HepG2 (cell line): ENCODE measurements at regions not wholly inside any gene's neighbourhood (a gene's known extent, or its start where the extent isn't known, plus 50 kb on each side); places are given as distances from the start of the nearest gene placed in this dataset.

ENCODE experiments used
- KMT2B ChIP-seq: IDR thresholded peaks from 2 replicates; pipeline ENCODE4 v1.6.1; 2016; ENCODE audit warnings: missing genetic modification reagents, missing compliant biosample characterization
- NR1H2 ChIP-seq: sonication (generic); formaldehyde crosslinking; IDR thresholded peaks from 2 replicates; pipeline ENCODE4 v1.8.1; 2022; ENCODE audit warnings: low read depth, missing genetic modification reagents, borderline replicate concordance
- RAD21 ChIP-seq: fragments of 450-650 bp; formaldehyde crosslinking; IDR thresholded peaks from 2 replicates; pipeline ENCODE4 v1.5.0; 2020; ENCODE audit warnings: mild to moderate bottlenecking
- SMAD3 ChIP-seq: sonication (generic); formaldehyde crosslinking; IDR thresholded peaks from 2 replicates; pipeline ENCODE4 v1.4.0; 2020; ENCODE audit warnings: missing genetic modification reagents
- SMC3 ChIP-seq: IDR thresholded peaks from 2 replicates; pipeline ENCODE4 v1.6.1; 2011; ENCODE audit warnings: low read length, improper control_type of control experiment
- ZBTB21 ChIP-seq: sonication (generic); formaldehyde crosslinking; IDR thresholded peaks from 2 replicates; pipeline ENCODE4 v1.4.0; 2020; ENCODE audit warnings: missing genetic modification reagents
- ZNF670 ChIP-seq: sonication (generic); formaldehyde crosslinking; IDR thresholded peaks from 2 replicates; pipeline ENCODE4 v1.8.0; 2022; ENCODE audit warnings: mild to moderate bottlenecking, missing genetic modification reagents, borderline replicate concordance
- TF ChIP-seq, protein P1 (sequence below): sonication (generic); formaldehyde crosslinking; IDR thresholded peaks from 2 replicates; pipeline ENCODE4 v1.4.0; 2020; ENCODE audit warnings: missing genetic modification reagents

DNA sequence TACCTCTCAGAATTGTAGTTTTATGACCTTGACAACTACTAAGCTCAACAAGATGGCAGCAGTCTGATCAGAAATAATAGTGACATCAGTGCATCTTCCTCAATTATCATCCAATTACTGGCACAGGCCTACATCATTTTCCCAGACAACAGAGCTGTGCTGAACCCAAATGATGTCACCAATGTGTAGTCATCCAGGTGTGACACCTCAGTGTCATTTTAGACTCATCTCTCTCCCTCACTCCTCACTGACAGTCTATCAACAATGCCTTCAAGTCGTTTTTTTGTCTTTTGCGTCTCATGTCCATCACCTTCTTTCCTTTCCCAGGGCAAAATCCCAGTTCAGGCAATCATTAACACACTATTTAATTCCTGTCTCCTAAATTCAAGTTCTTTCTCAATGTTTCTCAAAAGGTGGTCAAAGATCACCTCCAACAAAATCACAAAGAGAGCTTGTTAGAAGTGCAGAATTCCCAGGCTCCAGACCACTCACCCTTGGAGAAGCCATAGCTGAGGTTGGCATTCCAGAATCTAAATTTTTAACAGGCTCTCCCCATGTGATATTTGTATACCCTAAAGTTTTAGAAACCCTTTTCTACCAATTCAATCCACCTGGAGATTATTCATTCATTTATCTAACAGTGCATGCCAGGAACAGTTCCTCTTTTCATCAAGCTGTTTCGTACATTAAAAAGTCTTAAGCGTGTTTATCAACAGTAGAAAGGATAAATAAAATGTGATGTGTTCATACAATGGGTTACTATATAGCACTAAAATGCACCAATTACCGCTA lies 125.3 kb upstream of the KLF7 start:
- TF ChIP-seq SMC3 (no peak), KMT2B (CRISPR knock-in tag) (no peak), ZNF670 (CRISPR knock-in tag) (no peak), ZBTB21 (no peak), RAD21 (CRISPR knock-in tag) (no peak), SMAD3 (CRISPR knock-in tag) (no peak), NR1H2 (CRISPR knock-in tag) (no peak)
- TF ChIP-seq, protein P1, sequence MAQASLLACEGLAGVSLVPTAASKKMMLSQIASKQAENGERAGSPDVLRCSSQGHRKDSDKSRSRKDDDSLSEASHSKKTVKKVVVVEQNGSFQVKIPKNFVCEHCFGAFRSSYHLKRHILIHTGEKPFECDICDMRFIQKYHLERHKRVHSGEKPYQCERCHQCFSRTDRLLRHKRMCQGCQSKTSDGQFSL (CRISPR knock-in tag), result no peak
